Ovary (tissue), 3 donors: ENCODE measurements at regions not wholly inside any gene's neighbourhood (a gene's known extent, or its start where the extent isn't known, plus 50 kb on each side); places are given as distances from the start of the nearest gene placed in this dataset.
"Not testable (repeated sequence)": the region's sequence is repeated elsewhere in the genome, so short reads cannot be mapped to it uniquely, and the experiment has no call there.

ENCODE experiments used
- EP300 ChIP-seq: sonication (generic); formaldehyde crosslinking; IDR thresholded peaks from one replicate; pipeline ENCODE4 v1.6.1; 2017; ENCODE audit warnings: antibody characterized with exemption
- POLR2A ChIP-seq: fragments of 450-650 bp; IDR thresholded peaks from one replicate; pipeline ENCODE4 v1.6.1; 2017; ENCODE audit warnings: antibody characterized with exemption, mild to moderate bottlenecking, moderate library complexity
- TF ChIP-seq, protein P1 (sequence below), 3 donors: fragments of 450-650 bp in 2 of 3; fragments of 200-600 bp in 1 of 3; IDR thresholded peaks; one replicate each; pipeline versions ENCODE4 v1.5.1 to v1.8.0; 2016 to 2022; ENCODE audit warnings: antibody characterized with exemption in 3 of 3, mild to moderate bottlenecking in 1 of 3
- donor health status: DM: no; HTN: no; CAD: no.

DNA sequence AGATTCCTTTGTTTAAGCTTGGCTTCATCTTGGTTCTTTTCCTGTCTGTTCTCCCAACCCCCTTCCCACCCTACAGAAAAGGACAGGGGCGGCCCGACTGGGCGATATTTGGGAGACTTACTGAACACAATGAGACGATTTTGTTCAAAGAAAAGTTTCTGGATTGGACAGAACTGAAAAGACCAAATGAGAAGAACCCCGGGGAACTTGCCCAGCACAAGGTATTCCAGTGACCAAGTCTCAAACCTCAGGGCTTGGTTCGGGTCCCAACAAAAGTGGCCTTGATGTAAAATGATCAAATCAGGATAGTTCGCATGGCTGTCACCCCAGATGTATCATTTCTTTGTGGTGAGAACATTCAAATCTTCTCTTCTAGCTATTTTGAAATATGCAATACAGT is 73.9 kb upstream of the LYZL2 start:
- TF ChIP-seq, protein P1, sequence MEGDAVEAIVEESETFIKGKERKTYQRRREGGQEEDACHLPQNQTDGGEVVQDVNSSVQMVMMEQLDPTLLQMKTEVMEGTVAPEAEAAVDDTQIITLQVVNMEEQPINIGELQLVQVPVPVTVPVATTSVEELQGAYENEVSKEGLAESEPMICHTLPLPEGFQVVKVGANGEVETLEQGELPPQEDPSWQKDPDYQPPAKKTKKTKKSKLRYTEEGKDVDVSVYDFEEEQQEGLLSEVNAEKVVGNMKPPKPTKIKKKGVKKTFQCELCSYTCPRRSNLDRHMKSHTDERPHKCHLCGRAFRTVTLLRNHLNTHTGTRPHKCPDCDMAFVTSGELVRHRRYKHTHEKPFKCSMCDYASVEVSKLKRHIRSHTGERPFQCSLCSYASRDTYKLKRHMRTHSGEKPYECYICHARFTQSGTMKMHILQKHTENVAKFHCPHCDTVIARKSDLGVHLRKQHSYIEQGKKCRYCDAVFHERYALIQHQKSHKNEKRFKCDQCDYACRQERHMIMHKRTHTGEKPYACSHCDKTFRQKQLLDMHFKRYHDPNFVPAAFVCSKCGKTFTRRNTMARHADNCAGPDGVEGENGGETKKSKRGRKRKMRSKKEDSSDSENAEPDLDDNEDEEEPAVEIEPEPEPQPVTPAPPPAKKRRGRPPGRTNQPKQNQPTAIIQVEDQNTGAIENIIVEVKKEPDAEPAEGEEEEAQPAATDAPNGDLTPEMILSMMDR (IDR thresholded peaks at IDR 0.05): not testable (repeated sequence)
- TF ChIP-seq POLR2A, EP300: not testable (repeated sequence)
